Trophoblast cell (in vitro differentiated cells and primary cell): ENCODE measurements at regions not wholly inside any gene's neighbourhood (a gene's known extent, or its start where the extent isn't known, plus 50 kb on each side); places are given as distances from the start of the nearest gene placed in this dataset.

Experiments
- DNase-seq, 2 donors: peaks; one replicate each; pipeline ENCODE4 v3.0.0-alpha.2; 2016
- H2AFZ ChIP-seq: 2 replicates; pipeline ENCODE4 v1.6.1; 2013; ENCODE audit warnings: low read length, moderate library complexity, mild to moderate bottlenecking; ENCODE audit not compliant: insufficient read depth, poor library complexity
- H2AK5ac ChIP-seq: 2 replicates; pipeline ENCODE4 v1.6.1; 2013; ENCODE audit warnings: mild to moderate bottlenecking, low read length
- H2BK120ac ChIP-seq: 2 replicates; pipeline ENCODE4 v1.6.1; 2013; ENCODE audit warnings: low read length, mild to moderate bottlenecking, moderate library complexity; ENCODE audit not compliant: insufficient read depth, poor library complexity
- H2BK12ac ChIP-seq: 2 replicates; pipeline ENCODE4 v1.6.1; 2013; ENCODE audit warnings: mild to moderate bottlenecking, low read length, moderate library complexity
- H2BK5ac ChIP-seq: 2 replicates; pipeline ENCODE4 v1.6.1; 2013; ENCODE audit warnings: low read length, low read depth, moderate library complexity, mild to moderate bottlenecking; ENCODE audit not compliant: poor library complexity
- H3K14ac ChIP-seq: 2 replicates; pipeline ENCODE4 v1.6.1; 2013; ENCODE audit warnings: mild to moderate bottlenecking, low read length
- H3K18ac ChIP-seq: 2 replicates; pipeline ENCODE4 v1.6.1; 2013; ENCODE audit warnings: mild to moderate bottlenecking, low read length
- H3K23ac ChIP-seq: 2 replicates; pipeline ENCODE4 v1.6.1; 2013; ENCODE audit warnings: low read length
- H3K27ac ChIP-seq: 2 replicates; pipeline ENCODE4 v1.5.1; 2013; ENCODE audit warnings: low read depth, mild to moderate bottlenecking, inconsistent platforms, low read length, moderate library complexity
- H3K27me3 ChIP-seq: 2 replicates; pipeline ENCODE4 v1.6.1; 2013; ENCODE audit warnings: inconsistent platforms, mild to moderate bottlenecking, low read length, moderate library complexity; ENCODE audit not compliant: insufficient read depth
- H3K36me3 ChIP-seq, 2 experiments: 1 replicate in 1 of 2; 2 replicates in 1 of 2; pipeline ENCODE4 v1.6.1; 2013; ENCODE audit warnings: low read length in 2 of 2, mild to moderate bottlenecking in 2 of 2, moderate library complexity in 1 of 2; ENCODE audit not compliant: insufficient read depth in 2 of 2, control insufficient read depth in 1 of 2
- H3K4ac ChIP-seq: 2 replicates; pipeline ENCODE4 v1.6.1; 2013; ENCODE audit warnings: low read depth, mild to moderate bottlenecking, low read length, moderate library complexity
- H3K4me1 ChIP-seq, 2 experiments: 1 replicate in 1 of 2; 2 replicates in 1 of 2; pipeline ENCODE4 v1.6.1; 2013; ENCODE audit warnings: low read length in 2 of 2, mild to moderate bottlenecking in 2 of 2, moderate library complexity in 1 of 2; ENCODE audit not compliant: insufficient read depth in 2 of 2, control insufficient read depth in 1 of 2
- H3K4me2 ChIP-seq: 2 replicates; pipeline ENCODE4 v1.6.1; 2013; ENCODE audit warnings: inconsistent platforms, mild to moderate bottlenecking, low read length, moderate library complexity
- H3K4me3 ChIP-seq: 2 replicates; pipeline ENCODE4 v1.5.1; 2013; ENCODE audit warnings: mild to moderate bottlenecking, low read depth, low read length, inconsistent platforms
- H3K79me1 ChIP-seq: one replicate; pipeline ENCODE4 v1.6.1; 2013; ENCODE audit warnings: low read length
- H3K79me2 ChIP-seq: 2 replicates; pipeline ENCODE4 v1.6.1; 2013; ENCODE audit warnings: low read length, mild to moderate bottlenecking; ENCODE audit not compliant: control insufficient read depth, insufficient read depth, poor library complexity
- H3K9ac ChIP-seq: 2 replicates; pipeline ENCODE4 v1.6.1; 2013; ENCODE audit warnings: mild to moderate bottlenecking, low read length
- H3K9me3 ChIP-seq: 2 replicates; pipeline ENCODE4 v1.6.1; 2013; ENCODE audit warnings: low read depth, mild to moderate bottlenecking, control low read depth, inconsistent platforms, low read length; ENCODE audit not compliant: insufficient read depth
- H4K12ac ChIP-seq: 2 replicates; pipeline ENCODE4 v1.6.1; 2013; ENCODE audit warnings: low read depth, mild to moderate bottlenecking, low read length, moderate library complexity
- H4K8ac ChIP-seq: 2 replicates; pipeline ENCODE4 v1.6.1; 2013; ENCODE audit warnings: low read depth, mild to moderate bottlenecking, low read length, moderate library complexity
- H4K91ac ChIP-seq: one replicate; pipeline ENCODE4 v1.6.1; 2013; ENCODE audit warnings: low read depth, mild to moderate bottlenecking, low read length, moderate library complexity
- WGBS: extraction: QIAGEN DNeasy Blood & Tissue Kit; methylation state at CpG from one replicate; pipeline ENCODE4 v1.1.7; 2013; ENCODE audit warnings: missing lambda C conversion rate; ENCODE audit not compliant: insufficient read length, insufficient coverage; ENCODE audit errors: extremely low coverage; 5-methylcytosine and 5-hydroxymethylcytosine counted together

GRCh38 chr14:54192610-54193009, 204.2 kb upstream of the CDKN3 start:
- no peak overlapping the region for H3K14ac ChIP-seq

GRCh38 chr14:54193871-54194270, 202.9 kb upstream of the CDKN3 start:
- no peak overlapping the region for H2BK5ac ChIP-seq
- no peaks in the 10 kb centered on the region for H3K36me3 ChIP-seq
- no CpG with 5 or more reads among the region's 3 CpGs for WGBS
- H4K91ac ChIP-seq: no peak overlapping the region
- H3K4me3 ChIP-seq: no peak overlapping the region
- H3K79me2 ChIP-seq: no peaks in the 10 kb centered on the region
- H3K9me3 ChIP-seq: no peaks in the 10 kb centered on the region
- H3K23ac ChIP-seq: no peak overlapping the region
- no peaks in the 10 kb centered on the region for H3K27me3 ChIP-seq
- no peak overlapping the region for H2AFZ ChIP-seq
- H3K18ac ChIP-seq: no peak overlapping the region
- H3K4ac ChIP-seq: no peak overlapping the region
- H4K12ac ChIP-seq: no peak overlapping the region
- no peaks in the 10 kb centered on the region for H3K79me1 ChIP-seq
- no peak overlapping the region for H3K9ac ChIP-seq
- no peak overlapping the region for H3K14ac ChIP-seq
- no peak overlapping the region for H2BK120ac ChIP-seq
- H2AK5ac ChIP-seq: no peak overlapping the region
- H3K4me2 ChIP-seq: no peak overlapping the region
- H4K8ac ChIP-seq: no peak overlapping the region
- H3K4me1 ChIP-seq: peaks cover 0 to 1% of the 10 kb centered on the region in 2 experiments
- H2BK12ac ChIP-seq: no peak overlapping the region
- H3K27ac ChIP-seq: no peak overlapping the region
- no peak for DNase-seq

More at GRCh38 chr14:54192610-54193009, 204.2 kb upstream of the CDKN3 start:
- no peak overlapping the region for H2AK5ac ChIP-seq
- no peak overlapping the region for H2BK5ac ChIP-seq
- no peaks in the 10 kb centered on the region for H3K9me3 ChIP-seq
- no peaks in the 10 kb centered on the region for H3K79me2 ChIP-seq
- H3K4me1 ChIP-seq: peaks cover 4 to 6% of the 10 kb centered on the region in 2 experiments
- H3K27me3 ChIP-seq: no peaks in the 10 kb centered on the region
- peaks cover 3% of the 10 kb centered on the region for H3K79me1 ChIP-seq
- H3K9ac ChIP-seq: no peak overlapping the region
- no peak overlapping the region for H3K23ac ChIP-seq
- DNase-seq: no peak
- no peak overlapping the region for H2BK120ac ChIP-seq
- H2AFZ ChIP-seq: no peak overlapping the region
- no peaks in the 10 kb centered on the region for H3K36me3 ChIP-seq
- H4K91ac ChIP-seq: no peak overlapping the region
- no peak overlapping the region for H3K4me3 ChIP-seq
- H3K18ac ChIP-seq: no peak overlapping the region
- no peak overlapping the region for H4K8ac ChIP-seq
- no CpG with 5 or more reads among the region's 2 CpGs for WGBS
- H4K12ac ChIP-seq: no peak overlapping the region
- no peak overlapping the region for H3K4ac ChIP-seq
- no peak overlapping the region for H3K27ac ChIP-seq
- H2BK12ac ChIP-seq: no peak overlapping the region
- no peak overlapping the region for H3K4me2 ChIP-seq

- no peak overlapping the region for H3K23ac ChIP-seq
- no peak overlapping the region for H3K4ac ChIP-seq
- H3K9ac ChIP-seq: no peak overlapping the region
- H4K12ac ChIP-seq: no peak overlapping the region
- no peaks in the 10 kb centered on the region for H3K79me2 ChIP-seq
- H3K4me2 ChIP-seq: no peak overlapping the region
- H3K4me3 ChIP-seq: no peak overlapping the region
- H3K14ac ChIP-seq: no peak overlapping the region
- no peak for DNase-seq
- H3K27ac ChIP-seq: no peak overlapping the region
- H4K8ac ChIP-seq: no peak overlapping the region
- H3K36me3 ChIP-seq: no peaks in the 10 kb centered on the region
- no peaks in the 10 kb centered on the region for H3K9me3 ChIP-seq
- no peak overlapping the region for H3K18ac ChIP-seq
- no peak overlapping the region for H2AK5ac ChIP-seq
- no peak overlapping the region for H4K91ac ChIP-seq
- no CpG with 5 or more reads among the region's 2 CpGs for WGBS
- no peaks in the 10 kb centered on the region for H3K27me3 ChIP-seq
- no peak overlapping the region for H2AFZ ChIP-seq
- H3K79me1 ChIP-seq: no peaks in the 10 kb centered on the region
- H2BK120ac ChIP-seq: no peak overlapping the region
- no peak overlapping the region for H2BK5ac ChIP-seq
- H3K4me1 ChIP-seq: peaks cover 0 to 1% of the 10 kb centered on the region in 2 experiments
- H2BK12ac ChIP-seq: no peak overlapping the region
Measured at GRCh38 chr14:54194501-54194900, 202.3 kb upstream of the CDKN3 start.

- no peak overlapping the region for H3K14ac ChIP-seq
- H3K9ac ChIP-seq: no peak overlapping the region
- H3K23ac ChIP-seq: no peak overlapping the region
- H4K91ac ChIP-seq: no peak overlapping the region
- no peak overlapping the region for H3K4ac ChIP-seq
- H2BK120ac ChIP-seq: no peak overlapping the region
- no peak overlapping the region for H4K8ac ChIP-seq
- no peak overlapping the region for H3K4me3 ChIP-seq
- no peaks in the 10 kb centered on the region for H3K27me3 ChIP-seq
- H3K79me2 ChIP-seq: no peaks in the 10 kb centered on the region
- H3K9me3 ChIP-seq: peaks cover 4% of the 10 kb centered on the region
- H3K27ac ChIP-seq: no peak overlapping the region
- H3K79me1 ChIP-seq: no peaks in the 10 kb centered on the region
- no CpG with 5 or more reads among the region's 1 CpG for WGBS
- H4K12ac ChIP-seq: no peak overlapping the region
- no peak overlapping the region for H2BK5ac ChIP-seq
- no peak overlapping the region for H2AK5ac ChIP-seq
- H3K36me3 ChIP-seq: no peaks in the 10 kb centered on the region
- H3K4me1 ChIP-seq: no peaks in the 10 kb centered on the region
- H3K18ac ChIP-seq: no peak overlapping the region
- no peak overlapping the region for H3K4me2 ChIP-seq
- no peak for DNase-seq
- H2AFZ ChIP-seq: no peak overlapping the region
- H2BK12ac ChIP-seq: no peak overlapping the region
Measured at GRCh38 chr14:54197369-54197768, 199.4 kb upstream of the CDKN3 start.
